Endothelial cell of umbilical vein (primary cell): ENCODE measurements at regions not wholly inside any gene's neighbourhood (a gene's known extent, or its start where the extent isn't known, plus 50 kb on each side); places are given as distances from the start of the nearest gene placed in this dataset.
"Not testable (repeated sequence)": the region's sequence is repeated elsewhere in the genome, so short reads cannot be mapped to it uniquely, and the experiment has no call there.

Experiments
- CTCF ChIP-seq, 2 donors: IDR thresholded peaks; 1 replicate in 1 of 2; 2 replicates in 1 of 2; pipeline ENCODE4 v1.5.1; 2011; ENCODE audit warnings: low read length in 2 of 2, mild to moderate bottlenecking in 2 of 2, moderate library complexity in 2 of 2, control low read depth in 1 of 2, inconsistent platforms in 1 of 2, low read depth in 1 of 2; ENCODE audit not compliant: insufficient read depth in 1 of 2; ENCODE audit errors: extremely low read depth in 1 of 2
- MAX ChIP-seq: IDR thresholded peaks from 2 replicates; pipeline ENCODE4 v1.6.1; 2011; ENCODE audit not compliant: insufficient read depth, insufficient read length
- POLR2A ChIP-seq: IDR thresholded peaks from 2 replicates; pipeline ENCODE4 v1.6.1; 2012; ENCODE audit warnings: low read depth, mild to moderate bottlenecking, control low read depth, low read length
- POLR2AphosphoS5 ChIP-seq: IDR thresholded peaks from 2 replicates; pipeline ENCODE4 v1.6.1; 2012; ENCODE audit warnings: low read depth, mild to moderate bottlenecking, control low read depth, low read length, moderate library complexity; ENCODE audit not compliant: insufficient read depth

GRCh38 chr4:49285905-49286304, 299.8 kb downstream of the CWH43 start:
- TF ChIP-seq CTCF (IDR thresholded peaks at IDR 0.05; ENCODE audit: extremely low read depth in 1 of 2, insufficient read depth in 1 of 2, low read depth in 1 of 2, low read length in 2 of 2); POLR2AphosphoS5; POLR2A; MAX: not testable (repeated sequence)
